RKO (cell line): ENCODE measurements at regions not wholly inside any gene's neighbourhood (a gene's known extent, or its start where the extent isn't known, plus 50 kb on each side); places are given as distances from the start of the nearest gene placed in this dataset.

Experiments
- DNase-seq: peaks from one replicate; pipeline ENCODE4 v3.0.0-alpha.2; 2016; ENCODE audit warnings: low spot score

GRCh38 chr4:3852711-3853110 is 86.5 kb downstream of the ADRA2C start:
- no peak for DNase-seq

GRCh38 chr4:3853388-3854035 is 87.3 kb downstream of the ADRA2C start:
- DNase-seq = no peak

GRCh38 chr4:3854661-3855060 is 88.5 kb downstream of the ADRA2C start:
- DNase-seq = no peak

GRCh38 chr4:3855646-3856045 is 89.5 kb downstream of the ADRA2C start:
- no peak for DNase-seq

GRCh38 chr4:3856604-3857204 is 90.5 kb downstream of the ADRA2C start:
- DNase-seq = no peak

- DNase-seq = no peak
These were observed 91.2 kb downstream of the ADRA2C start for GRCh38 chr4:3857269-3857926.

GRCh38 chr4:3858046-3858730 is 92.0 kb downstream of the ADRA2C start:
- DNase-seq = no peak

- no peak for DNase-seq
These were observed 92.7 kb downstream of the ADRA2C start for GRCh38 chr4:3858765-3859388.

GRCh38 chr4:3859571-3859970 is 93.4 kb downstream of the ADRA2C start:
- DNase-seq = no peak

GRCh38 chr4:3860061-3860912 is 94.1 kb downstream of the ADRA2C start:
- DNase-seq = no peak

- no peak for DNase-seq
These were observed 94.9 kb downstream of the ADRA2C start for GRCh38 chr4:3860913-3861636.

GRCh38 chr4:3861720-3862639 is 95.8 kb downstream of the ADRA2C start:
- DNase-seq = no peak

- DNase-seq = no peak
These were observed 96.6 kb downstream of the ADRA2C start for GRCh38 chr4:3862640-3863420.

GRCh38 chr4:3863841-3864741 is 97.9 kb downstream of the ADRA2C start:
- no peak for DNase-seq

GRCh38 chr4:3864742-3865721 is 98.8 kb downstream of the ADRA2C start:
- no peak for DNase-seq

GRCh38 chr4:3865986-3866812 is 100.0 kb downstream of the ADRA2C start:
- DNase-seq = no peak
